H1 (cell line): ENCODE measurements at regions not wholly inside any gene's neighbourhood (a gene's known extent, or its start where the extent isn't known, plus 50 kb on each side); places are given as distances from the start of the nearest gene placed in this dataset.

Experiments
- CTCF ChIA-PET: fragments of 300-600 bp; sonication (Branson Sonifier 250); formaldehyde crosslinking; loops from one replicate; lab custom pipeline; 2021; ENCODE audit not compliant: partially characterized antibody; lab: Charles Lee
- POLR2A ChIA-PET: fragments of 300-600 bp; sonication (Branson Sonifier 250); formaldehyde crosslinking; loops from one replicate; lab custom pipeline; 2021; ENCODE audit warnings: inconsistent platforms; ENCODE audit not compliant: partially characterized antibody; lab: Charles Lee
- DNase-seq, 2 experiments: peaks; one replicate each; pipeline versions ENCODE4 v3.0.0 to v3.0.0-alpha.2; 2010 to 2022; ENCODE audit warnings: low spot score in 2 of 2, low read depth in 1 of 2, mixed read lengths in 1 of 2
- FAIRE-seq: peaks from 2 replicates; lab custom pipeline; 2011; peaks lifted over from hg19 to GRCh38; lab: Jason Lieb, UNC
- H2AFZ ChIP-seq: 2 replicates; pipeline ENCODE4 v1.8.1; 2012; ENCODE audit warnings: low read length, inconsistent platforms
- H2AK5ac ChIP-seq: 2 replicates; pipeline ENCODE4 v1.6.1; 2013; ENCODE audit warnings: low read depth, low read length
- H2BK120ac ChIP-seq: replicated peaks from 2 replicates; pipeline ENCODE3; 2013; ENCODE audit warnings: low read depth, low read length, inconsistent platforms
- H2BK12ac ChIP-seq: 2 replicates; pipeline ENCODE4 v1.6.1; 2013; ENCODE audit warnings: low read depth, low read length
- H2BK15ac ChIP-seq: 2 replicates; pipeline ENCODE4 v1.6.1; 2013; ENCODE audit warnings: low read length
- H2BK20ac ChIP-seq: 2 replicates; pipeline ENCODE4 v1.6.1; 2013; ENCODE audit warnings: low read length
- H2BK5ac ChIP-seq: 2 replicates; pipeline ENCODE4 v1.6.1; 2013; ENCODE audit warnings: low read depth, low read length
- H3K14ac ChIP-seq: 2 replicates; pipeline ENCODE4 v1.6.1; 2013; ENCODE audit warnings: inconsistent platforms; ENCODE audit not compliant: insufficient read length
- H3K18ac ChIP-seq: 2 replicates; pipeline ENCODE4 v1.6.1; 2013; ENCODE audit warnings: low read length; ENCODE audit errors: extremely low read depth
- H3K23ac ChIP-seq: 2 replicates; pipeline ENCODE4 v1.6.1; 2013; ENCODE audit warnings: inconsistent platforms; ENCODE audit not compliant: insufficient read length
- H3K23me2 ChIP-seq: 2 replicates; pipeline ENCODE4 v1.6.1; 2013; ENCODE audit warnings: low read depth, low read length
- H3K27ac ChIP-seq: 2 replicates; pipeline ENCODE4 v1.6.1; 2011; ENCODE audit warnings: low read depth, low read length, inconsistent platforms
- H3K27me3 ChIP-seq, 4 experiments: replicated peaks in 1 of 4; 1 replicate in 1 of 4; 2 replicates in 3 of 4; pipeline versions ENCODE4 v1.6.1 to v1.8.1; 2011 to 2013; ENCODE audit warnings: low read length in 3 of 4, mild to moderate bottlenecking in 3 of 4, inconsistent platforms in 2 of 4, mixed read lengths in 2 of 4, moderate library complexity in 1 of 4; ENCODE audit not compliant: control insufficient read depth in 3 of 4, insufficient read depth in 3 of 4; ENCODE audit errors: extremely low read depth in 1 of 4
- H3K36me3 ChIP-seq, 4 experiments: 2 replicates each; pipeline versions ENCODE4 v1.6.1 to v1.8.1; 2011 to 2013; ENCODE audit warnings: mild to moderate bottlenecking in 4 of 4, low read length in 3 of 4, moderate library complexity in 2 of 4, control low read depth in 1 of 4, inconsistent platforms in 1 of 4; ENCODE audit not compliant: insufficient read depth in 4 of 4, control insufficient read depth in 2 of 4
- H3K4ac ChIP-seq: replicated peaks from 2 replicates; pipeline ENCODE3; 2013; ENCODE audit warnings: low read length, low read depth, mixed read lengths, inconsistent platforms; ENCODE audit not compliant: insufficient read length
- H3K4me1 ChIP-seq, 4 experiments: replicated peaks in 1 of 4; 1 replicate in 1 of 4; 2 replicates in 3 of 4; pipeline versions ENCODE4 v1.6.1 to v1.8.1; 2011 to 2013; ENCODE audit warnings: low read length in 3 of 4, inconsistent platforms in 2 of 4, mixed read lengths in 1 of 4; ENCODE audit not compliant: insufficient read depth in 4 of 4, control insufficient read depth in 3 of 4
- H3K4me2 ChIP-seq, 2 experiments: 2 replicates each; pipeline versions ENCODE4 v1.6.1 to v1.8.1; 2011 to 2013; ENCODE audit warnings: low read depth in 2 of 2, low read length in 2 of 2, control low read depth in 1 of 2, inconsistent platforms in 1 of 2, mild to moderate bottlenecking in 1 of 2; ENCODE audit not compliant: insufficient read depth in 1 of 2
- H3K4me3 ChIP-seq, 4 experiments: fragments of 200-600, 300-600 bp in 1 of 4; sonication (generic), shearing (Covaris generic), sonication (Bioruptor Twin) in 1 of 4; 2 replicates each; pipeline versions ENCODE4 v1.5.1 to v1.8.1; 2011 to 2016; ENCODE audit warnings: low read length in 4 of 4, low read depth in 3 of 4, control low read depth in 2 of 4, inconsistent platforms in 2 of 4, mild to moderate bottlenecking in 2 of 4, mixed read lengths in 1 of 4, moderate library complexity in 1 of 4; ENCODE audit not compliant: insufficient read depth in 2 of 4; ENCODE audit errors: extremely low read depth in 1 of 4
- H3K56ac ChIP-seq: replicated peaks from 2 replicates; pipeline ENCODE3; 2013; ENCODE audit warnings: low read depth, mild to moderate bottlenecking, mixed read lengths, low read length, inconsistent platforms; ENCODE audit not compliant: insufficient read length
- H3K79me1 ChIP-seq: 2 replicates; pipeline ENCODE4 v1.6.1; 2013; ENCODE audit warnings: low read depth, low read length, control low read depth
- H3K79me2 ChIP-seq, 2 experiments: 2 replicates each; pipeline versions ENCODE4 v1.6.1 to v1.8.1; 2012 to 2013; ENCODE audit warnings: low read length in 2 of 2, mild to moderate bottlenecking in 2 of 2, inconsistent platforms in 1 of 2; ENCODE audit not compliant: insufficient read depth in 2 of 2, control insufficient read depth in 1 of 2
- H3K9ac ChIP-seq, 4 experiments: replicated peaks in 1 of 4; 1 replicate in 1 of 4; 2 replicates in 3 of 4; pipeline versions ENCODE4 v1.6.1 to v1.8.1; 2011 to 2013; ENCODE audit warnings: low read depth in 3 of 4, low read length in 3 of 4, control low read depth in 2 of 4, mild to moderate bottlenecking in 2 of 4, moderate library complexity in 2 of 4, inconsistent platforms in 1 of 4; ENCODE audit errors: extremely low read depth in 1 of 4
- H3K9me3 ChIP-seq, 2 experiments: 2 replicates each; pipeline versions ENCODE4 v1.6.1 to v1.8.1; 2012 to 2013; ENCODE audit warnings: mild to moderate bottlenecking in 2 of 2, moderate library complexity in 2 of 2, control low read depth in 1 of 2, inconsistent platforms in 1 of 2, low read depth in 1 of 2, low read length in 1 of 2, mixed read lengths in 1 of 2; ENCODE audit not compliant: insufficient read depth in 2 of 2
- H4K20me1 ChIP-seq, 2 experiments: replicated peaks in 1 of 2; 2 replicates each; pipeline versions ENCODE3 to v1.8.1; 2011 to 2013; ENCODE audit warnings: inconsistent platforms in 2 of 2, low read length in 2 of 2, mild to moderate bottlenecking in 1 of 2; ENCODE audit not compliant: insufficient read depth in 2 of 2, control insufficient read depth in 1 of 2
- H4K5ac ChIP-seq: 2 replicates; pipeline ENCODE4 v1.6.1; 2013; ENCODE audit warnings: low read length, low read depth, mixed read lengths, inconsistent platforms; ENCODE audit not compliant: insufficient read length
- H4K8ac ChIP-seq: 2 replicates; pipeline ENCODE4 v1.8.0; 2013; ENCODE audit warnings: mild to moderate bottlenecking, moderate library complexity, low read length, inconsistent platforms; ENCODE audit not compliant: insufficient read depth; ENCODE audit errors: extremely low read depth
- H4K91ac ChIP-seq: replicated peaks from 2 replicates; pipeline ENCODE3; 2013; ENCODE audit warnings: low read length, mixed read lengths, inconsistent platforms; ENCODE audit not compliant: insufficient read length
- ATF3 ChIP-seq: IDR thresholded peaks from 2 replicates; pipeline ENCODE4 v1.6.1; 2011; ENCODE audit warnings: low read depth, mild to moderate bottlenecking, low read length; ENCODE audit not compliant: insufficient read depth
- BACH1 ChIP-seq: IDR thresholded peaks from 2 replicates; pipeline ENCODE4 v1.6.1; 2012; ENCODE audit warnings: low read length, improper control_type of control experiment
- CTBP2 ChIP-seq: IDR thresholded peaks from 2 replicates; pipeline ENCODE4 v1.7.0; 2011; ENCODE audit warnings: borderline replicate concordance, mild to moderate bottlenecking, moderate library complexity, mixed read lengths, low read length; ENCODE audit not compliant: insufficient read depth, insufficient read length
- HDAC6 ChIP-seq: IDR thresholded peaks from one replicate; pipeline ENCODE4 v1.7.1; 2012; ENCODE audit warnings: low read depth, mild to moderate bottlenecking, inconsistent platforms, low read length, moderate library complexity
- JUN ChIP-seq: IDR thresholded peaks from 2 replicates; pipeline ENCODE4 v1.6.1; 2011; ENCODE audit warnings: low read depth, mild to moderate bottlenecking, improper control_type of control experiment, low read length
- POLR2AphosphoS5 ChIP-seq: IDR thresholded peaks from 2 replicates; pipeline ENCODE4 v1.6.1; 2011; ENCODE audit warnings: low read depth, low read length
- SIRT6 ChIP-seq: IDR thresholded peaks from one replicate; pipeline ENCODE4 v1.7.1; 2012; ENCODE audit warnings: low read length, inconsistent platforms
- SP1 ChIP-seq: IDR thresholded peaks from 2 replicates; pipeline ENCODE4 v1.6.1; 2011; ENCODE audit warnings: low read depth, low read length
- TBP ChIP-seq: IDR thresholded peaks from 2 replicates; pipeline ENCODE4 v1.6.1; 2011; ENCODE audit warnings: low read depth, low read length, improper control_type of control experiment

GRCh38 chr21:20944139-20944538 is 54.1 kb upstream of the NCAM2 start:
- no peak overlapping the region for H2BK12ac ChIP-seq
- no peak overlapping the region for H2BK20ac ChIP-seq
- DNase-seq, result no peak
- no peak overlapping the region for H3K27ac ChIP-seq
- H3K79me2 ChIP-seq, result no peaks in the 10 kb centered on the region
- no peak overlapping the region for H3K4ac ChIP-seq
- H3K79me1 ChIP-seq, result no peaks in the 10 kb centered on the region
- TF ChIP-seq HDAC6 (no peak), SIRT6 (no peak), JUN (no peak), SP1 (no peak), POLR2AphosphoS5 (no peak), TBP (no peak), CTBP2 (no peak), ATF3 (no peak), BACH1 (no peak)
- TF ChIP-seq, all 59 proteins: peak for 0
- Histone ChIP-seq H4K5ac (no peak overlapping the region), H3K4me3 (no peak overlapping the region), H2BK5ac (no peak overlapping the region), H3K18ac (no peak overlapping the region), H3K23me2 (no peaks in the 10 kb centered on the region; the same call in 1 of the 2 replicates), H4K20me1 (no peaks in the 10 kb centered on the region), H3K23ac (no peak overlapping the region), H3K36me3 (no peaks in the 10 kb centered on the region), H3K27me3 (no peaks in the 10 kb centered on the region; a peak in 1 of 7 replicates), H3K4me1 (no peaks in the 10 kb centered on the region), H4K8ac (no peak overlapping the region), H3K4me2 (no peak overlapping the region), H3K9ac (no peak overlapping the region), H4K91ac (no peak overlapping the region), H3K9me3 (no peaks in the 10 kb centered on the region), H3K56ac (no peak overlapping the region), H2AFZ (no peak overlapping the region), H2BK15ac (no peak overlapping the region), H3K14ac (no peak overlapping the region), H2AK5ac (no peak overlapping the region), H2BK120ac (no peak overlapping the region)
- FAIRE-seq, result no peak
- ChIA-PET CTCF (no interaction called here), POLR2A (no interaction called here)
